HEK293 (cell line): ENCODE measurements at regions not wholly inside any gene's neighbourhood (a gene's known extent, or its start where the extent isn't known, plus 50 kb on each side); places are given as distances from the start of the nearest gene placed in this dataset.

Experiments used
- CTCF ChIP-seq: fragments of 450-650 bp; formaldehyde crosslinking; IDR thresholded peaks from 2 replicates; pipeline ENCODE4 v1.5.1; 2016; ENCODE audit warnings: missing biosample characterization, missing genetic modification characterization
- RBAK ChIP-seq: fragments of 450-650 bp; formaldehyde crosslinking; IDR thresholded peaks from 2 replicates; pipeline ENCODE4 v1.5.1; 2016; ENCODE audit warnings: missing biosample characterization, missing genetic modification characterization
- REPIN1 ChIP-seq: fragments of 450-650 bp; formaldehyde crosslinking; IDR thresholded peaks from 2 replicates; pipeline ENCODE4 v1.5.1; 2017; ENCODE audit warnings: missing biosample characterization, missing genetic modification characterization, low read depth
- WT1 ChIP-seq: fragments of 450-650 bp; formaldehyde crosslinking; IDR thresholded peaks from 2 replicates; pipeline ENCODE4 v1.5.1; 2016; ENCODE audit warnings: missing biosample characterization, missing genetic modification characterization
- ZBTB11 ChIP-seq: fragments of 450-650 bp; formaldehyde crosslinking; conservative IDR thresholded peaks from 2 replicates; pipeline ENCODE4 v1.5.1; 2016; ENCODE audit warnings: low read depth, missing biosample characterization, missing genetic modification characterization
- ZBTB20 ChIP-seq: fragments of 450-650 bp; formaldehyde crosslinking; IDR thresholded peaks from 2 replicates; pipeline ENCODE4 v1.5.1; 2016; ENCODE audit warnings: missing biosample characterization, missing genetic modification characterization
- ZNF157 ChIP-seq: fragments of 450-650 bp; formaldehyde crosslinking; IDR thresholded peaks from 2 replicates; pipeline ENCODE4 v1.5.1; 2016; ENCODE audit warnings: missing biosample characterization, missing genetic modification characterization
- ZNF169 ChIP-seq: fragments of 450-650 bp; formaldehyde crosslinking; IDR thresholded peaks from 2 replicates; pipeline ENCODE4 v1.5.1; 2016; ENCODE audit warnings: missing biosample characterization, missing genetic modification characterization
- ZNF24 ChIP-seq: fragments of 450-650 bp; formaldehyde crosslinking; IDR thresholded peaks from 2 replicates; pipeline ENCODE4 v1.5.1; 2016; ENCODE audit warnings: missing biosample characterization, missing genetic modification characterization
- ZNF362 ChIP-seq: fragments of 450-650 bp; formaldehyde crosslinking; IDR thresholded peaks from 2 replicates; pipeline ENCODE4 v1.5.1; 2016; ENCODE audit warnings: missing biosample characterization, missing genetic modification characterization
- ZNF423 ChIP-seq: fragments of 450-650 bp; formaldehyde crosslinking; IDR thresholded peaks from 2 replicates; pipeline ENCODE4 v1.5.1; 2016; ENCODE audit warnings: missing biosample characterization, missing genetic modification characterization
- ZNF433 ChIP-seq: fragments of 450-650 bp; formaldehyde crosslinking; IDR thresholded peaks from 2 replicates; pipeline ENCODE4 v1.5.1; 2016; ENCODE audit warnings: missing biosample characterization, missing genetic modification characterization, low read depth
- ZNF518A ChIP-seq: fragments of 450-650 bp; formaldehyde crosslinking; conservative IDR thresholded peaks from 2 replicates; pipeline ENCODE4 v1.5.1; 2016; ENCODE audit warnings: low read depth, missing biosample characterization, missing genetic modification characterization

GRCh38 chr2:67579806-67580205 lies 182.7 kb downstream of the ETAA1 start:
- no peak for TF ChIP-seq ZBTB11 (tag by site-specific recombination)
- TF ChIP-seq CTCF (tag by site-specific recombination) = no peak
- no peak for TF ChIP-seq WT1 (tag by site-specific recombination)
- TF ChIP-seq ZNF362 = no peak
- TF ChIP-seq REPIN1 (tag by site-specific recombination) = no peak
- TF ChIP-seq ZBTB20 = no peak
- TF ChIP-seq ZNF169 (tag by site-specific recombination) = no peak
- TF ChIP-seq RBAK (tag by site-specific recombination) = no peak
- TF ChIP-seq ZNF423 (tag by site-specific recombination) = no peak
- TF ChIP-seq ZNF518A (tag by site-specific recombination) = no peak
- TF ChIP-seq ZNF24 (tag by site-specific recombination) = no peak
- TF ChIP-seq ZNF433 (tag by site-specific recombination) = no peak
- TF ChIP-seq ZNF157 (tag by site-specific recombination) = no peak
